NCI-H2081 (cell line): ENCODE measurements at regions not wholly inside any gene's neighbourhood (a gene's known extent, or its start where the extent isn't known, plus 50 kb on each side); places are given as distances from the start of the nearest gene placed in this dataset.

ENCODE experiments used
- DNase-seq, 2 experiments: peaks; one replicate each; lab custom pipeline; 2025; lab: John Stamatoyannopoulos, UW

- no peak for DNase-seq
These were observed 454.3 kb upstream of the CTNND2 start for GRCh38 chr5:12358371-12359090.

GRCh38 chr5:12357626-12358025 is 453.4 kb upstream of the CTNND2 start:
- no peak for DNase-seq

GRCh38 chr5:12354686-12355085 is 450.4 kb upstream of the CTNND2 start:
- DNase-seq: no peak

- DNase-seq: no peak
These were observed 439.3 kb upstream of the CTNND2 start for GRCh38 chr5:12343558-12343957.

- DNase-seq: no peak
These were observed 431.7 kb upstream of the CTNND2 start for GRCh38 chr5:12335938-12336337.

GRCh38 chr5:12332480-12332879 is 428.2 kb upstream of the CTNND2 start:
- DNase-seq: no peak

GRCh38 chr5:12330993-12331588 is 426.8 kb upstream of the CTNND2 start:
- no peak for DNase-seq

GRCh38 chr5:12330381-12330780 is 426.1 kb upstream of the CTNND2 start:
- no peak for DNase-seq

GRCh38 chr5:12323637-12324229 is 419.5 kb upstream of the CTNND2 start:
- peak; percentile 52 to 68 for DNase-seq

GRCh38 chr5:12322042-12322441 is 417.8 kb upstream of the CTNND2 start:
- no peak for DNase-seq

GRCh38 chr5:12320331-12320730 is 416.1 kb upstream of the CTNND2 start:
- DNase-seq: no peak

GRCh38 chr5:12316812-12317211 is 412.6 kb upstream of the CTNND2 start:
- DNase-seq: no peak

- no peak for DNase-seq
These were observed 411.2 kb upstream of the CTNND2 start for GRCh38 chr5:12315461-12315860.

GRCh38 chr5:12313602-12314001 is 409.4 kb upstream of the CTNND2 start:
- no peak for DNase-seq

- no peak for DNase-seq
These were observed 408.1 kb upstream of the CTNND2 start for GRCh38 chr5:12312343-12312742.

GRCh38 chr5:12294151-12294550 is 389.9 kb upstream of the CTNND2 start:
- DNase-seq: no peak

GRCh38 chr5:12292610-12293204 is 388.5 kb upstream of the CTNND2 start:
- peak; percentile 53 to 63 for DNase-seq

GRCh38 chr5:12284604-12285003 is 380.4 kb upstream of the CTNND2 start:
- no peak for DNase-seq

GRCh38 chr5:12277504-12278192 is 373.4 kb upstream of the CTNND2 start:
- DNase-seq: no peak

- DNase-seq: no peak
These were observed 370.0 kb upstream of the CTNND2 start for GRCh38 chr5:12274236-12274635.

- no peak for DNase-seq
These were observed 368.1 kb upstream of the CTNND2 start for GRCh38 chr5:12272389-12272788.

GRCh38 chr5:12270914-12271313 is 366.7 kb upstream of the CTNND2 start:
- no peak for DNase-seq
